C4-2B (cell line): ENCODE measurements at regions not wholly inside any gene's neighbourhood (a gene's known extent, or its start where the extent isn't known, plus 50 kb on each side); places are given as distances from the start of the nearest gene placed in this dataset.

Experiments
- H3K27ac ChIP-seq: fragments of 450-650 bp; 2 replicates; pipeline ENCODE4 v1.5.1; 2017
- CTCF ChIP-seq: fragments of 450-650 bp; conservative IDR thresholded peaks from 2 replicates; pipeline ENCODE4 v1.5.1; 2017; ENCODE audit warnings: mild to moderate bottlenecking
- ZFX ChIP-seq: fragments of 450-650 bp; IDR thresholded peaks from 2 replicates; pipeline ENCODE4 v1.6.1; 2017

GRCh38 chr1:239744851-239745250, 346.8 kb upstream of the FMN2 start:
- no peak for TF ChIP-seq CTCF
- no peak for TF ChIP-seq ZFX
- H3K27ac ChIP-seq = no peak overlapping the region

GRCh38 chr1:239755107-239755912, 336.4 kb upstream of the FMN2 start:
- no peak overlapping the region for H3K27ac ChIP-seq
- TF ChIP-seq CTCF = no peak
- no peak for TF ChIP-seq ZFX

GRCh38 chr1:239757716-239758115, 334.0 kb upstream of the FMN2 start:
- TF ChIP-seq CTCF (no peak), ZFX (no peak)
- no peak overlapping the region for H3K27ac ChIP-seq

GRCh38 chr1:239758756-239759155, 332.9 kb upstream of the FMN2 start:
- H3K27ac ChIP-seq = no peak overlapping the region
- TF ChIP-seq CTCF (no peak), ZFX (no peak)

GRCh38 chr1:239761509-239761908, 330.2 kb upstream of the FMN2 start:
- H3K27ac ChIP-seq = no peak overlapping the region
- no peak for TF ChIP-seq CTCF
- no peak for TF ChIP-seq ZFX

- H3K27ac ChIP-seq = no peak overlapping the region
- TF ChIP-seq ZFX (no peak), CTCF (peak; percentile 56)
Observed at GRCh38 chr1:239763850-239764249, 327.8 kb upstream of the FMN2 start.

GRCh38 chr1:239764546-239764945, 327.1 kb upstream of the FMN2 start:
- no peak for TF ChIP-seq ZFX
- TF ChIP-seq CTCF = no peak
- H3K27ac ChIP-seq = no peak overlapping the region
